ENCODE measurements at regions not wholly inside any gene's neighbourhood (a gene's known extent, or its start where the extent isn't known, plus 50 kb on each side); places are given as distances from the start of the nearest gene placed in this dataset.

GRCh38 chrX:1734806-1735205 lies 119.9 kb downstream of the ASMT start:
- H3K4me3 ChIP-seq, result no peak overlapping the region
- ATAC-seq, result no peak
- ChIA-PET POLR2A (no interaction called here), CTCF (no interaction called here), SMC1A (ENCODE audit: uncharacterized antibody, unreplicated experiment) (no interaction called here), RAD21 (ENCODE audit: unreplicated experiment) (no interaction called here)
- H3K27ac ChIP-seq (ENCODE audit: control insufficient read depth, insufficient read depth), result no peak overlapping the region
- DNase-seq (ENCODE audit: low read depth, low spot score), result no peak
- H4K20me1 ChIP-seq (ENCODE audit: control insufficient read depth, insufficient read depth), result no peaks in the 10 kb centered on the region
- no peak overlapping the region for H3K4me2 ChIP-seq (ENCODE audit: control insufficient read depth, insufficient read depth)
- TF ChIP-seq IKZF1 (conservative IDR thresholded peaks at IDR 0.05) (no peak), SRF (IDR thresholded peaks at IDR 0.05; ENCODE audit: low read depth in 2 of 2, low read length in 2 of 2) (no peak), IRF4 (IDR thresholded peaks at IDR 0.05; ENCODE audit: low read depth, low read length) (no peak), ZSCAN29 (IDR thresholded peaks at IDR 0.05) (no peak)
- TF ChIP-seq, protein P1, sequence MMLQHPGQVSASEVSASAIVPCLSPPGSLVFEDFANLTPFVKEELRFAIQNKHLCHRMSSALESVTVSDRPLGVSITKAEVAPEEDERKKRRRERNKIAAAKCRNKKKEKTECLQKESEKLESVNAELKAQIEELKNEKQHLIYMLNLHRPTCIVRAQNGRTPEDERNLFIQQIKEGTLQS (IDR thresholded peaks at IDR 0.05; ENCODE audit: borderline replicate concordance, extremely low read depth, low read depth, low read length), result no peak
- H3K36me3 ChIP-seq (ENCODE audit: control insufficient read depth in 2 of 2, insufficient read depth in 2 of 2, low read length in 1 of 2), result no peaks in the 10 kb centered on the region
- FAIRE-seq, result no peak
- intact Hi-C loops (cut with micrococcal nuclease; ENCODE audit: unreplicated experiment), result no loop called here
- no peaks in the 10 kb centered on the region for H3K27me3 ChIP-seq (replicated peaks in 1 of 2; ENCODE audit: control insufficient read depth in 2 of 2, insufficient read depth in 2 of 2, low read length in 1 of 2)
- no peak overlapping the region for H3K9ac ChIP-seq (ENCODE audit: control insufficient read depth, insufficient read depth, low read length)
- BruUV-seq (replicated peaks), result no TSS peak
- in situ Hi-C loops (cut with MboI), result no loop called here
- WGBS (ENCODE audit: insufficient coverage, insufficient replicate concordance, low lambda C conversion rate, missing lambda C conversion rate), result 79% methylated on average over 5 of the region's 5 CpGs
- no peak overlapping the region for H2AFZ ChIP-seq (ENCODE audit: control insufficient read depth, low read depth, low read length)
- no peaks in the 10 kb centered on the region for H3K79me2 ChIP-seq (ENCODE audit: control insufficient read depth, insufficient read depth, low read length)
- H3K9me3 ChIP-seq (replicated peaks; ENCODE audit: control insufficient read depth, insufficient read depth, low read length), result no peaks in the 10 kb centered on the region; the same call in 2 of the 3 replicates
- H3K4me1 ChIP-seq (ENCODE audit: control insufficient read depth, insufficient read depth, low read length), result no peaks in the 10 kb centered on the region

GRCh38 chrX:1741816-1742394 lies 127.0 kb downstream of the ASMT start:
- H3K4me1 ChIP-seq (ENCODE audit: control insufficient read depth, insufficient read depth, low read length), result no peaks in the 10 kb centered on the region
- ATAC-seq (no peak), FAIRE-seq (no peak), DNase-seq (ENCODE audit: low read depth, low spot score) (no peak)
- ChIA-PET CTCF (no interaction called here), SMC1A (ENCODE audit: uncharacterized antibody, unreplicated experiment) (no interaction called here), POLR2A (no interaction called here), RAD21 (ENCODE audit: unreplicated experiment) (no interaction called here)
- TF ChIP-seq ASH2L (IDR thresholded peaks at IDR 0.05; ENCODE audit: borderline replicate concordance, low read depth) (no peak), PML (IDR thresholded peaks at IDR 0.05; ENCODE audit: low read length) (no peak), RELB (IDR thresholded peaks at IDR 0.05; ENCODE audit: low read depth) (no peak)
- BruUV-seq (replicated peaks), result no TSS peak
- H3K4me2 ChIP-seq (ENCODE audit: control insufficient read depth, insufficient read depth), result no peak overlapping the region
- no peak overlapping the region for H3K4me3 ChIP-seq
- H2AFZ ChIP-seq (ENCODE audit: control insufficient read depth, low read depth, low read length), result no peak overlapping the region
- no peak overlapping the region for H3K9ac ChIP-seq (ENCODE audit: control insufficient read depth, insufficient read depth, low read length)
- no peaks in the 10 kb centered on the region for H3K79me2 ChIP-seq (ENCODE audit: control insufficient read depth, insufficient read depth, low read length)
- no peaks in the 10 kb centered on the region for H3K36me3 ChIP-seq (ENCODE audit: control insufficient read depth in 2 of 2, insufficient read depth in 2 of 2, low read length in 1 of 2)
- no peaks in the 10 kb centered on the region for H3K27me3 ChIP-seq (replicated peaks in 1 of 2; ENCODE audit: control insufficient read depth in 2 of 2, insufficient read depth in 2 of 2, low read length in 1 of 2)
- in situ Hi-C loops (cut with MboI), result no loop called here
- no peaks in the 10 kb centered on the region; the same call in 2 of the 3 replicates for H3K9me3 ChIP-seq (replicated peaks; ENCODE audit: control insufficient read depth, insufficient read depth, low read length)
- no peaks in the 10 kb centered on the region for H4K20me1 ChIP-seq (ENCODE audit: control insufficient read depth, insufficient read depth)
- intact Hi-C loops (cut with micrococcal nuclease; ENCODE audit: unreplicated experiment), result no loop called here
- 85% methylated on average over 11 of the region's 11 CpGs for WGBS (ENCODE audit: insufficient coverage, insufficient replicate concordance, low lambda C conversion rate, missing lambda C conversion rate)
- H3K27ac ChIP-seq (ENCODE audit: control insufficient read depth, insufficient read depth), result no peak overlapping the region
